Right lobe of liver (tissue), 4 donors: ENCODE measurements at regions not wholly inside any gene's neighbourhood (a gene's known extent, or its start where the extent isn't known, plus 50 kb on each side); places are given as distances from the start of the nearest gene placed in this dataset.

Experiments
- POLR2A ChIP-seq: fragments of 450-650 bp; IDR thresholded peaks from one replicate; pipeline ENCODE4 v1.6.1; 2017; ENCODE audit warnings: antibody characterized with exemption, mild to moderate bottlenecking
- TF ChIP-seq, protein P1 (sequence below), 4 donors: fragments of 200-600 bp in 3 of 4; fragments of 450-650 bp in 1 of 4; IDR thresholded peaks; one replicate each; pipeline versions ENCODE4 v1.5.1 to v1.8.0; 2016 to 2022; ENCODE audit warnings: antibody characterized with exemption in 4 of 4, mild to moderate bottlenecking in 2 of 4
- donor health status: DM: no; HTN: no; CAD: no.
- donor health status: DM: no; HTN: no; CAD: no.
- donor health status: DM: no; HTN: yes; CAD: no.

DNA sequence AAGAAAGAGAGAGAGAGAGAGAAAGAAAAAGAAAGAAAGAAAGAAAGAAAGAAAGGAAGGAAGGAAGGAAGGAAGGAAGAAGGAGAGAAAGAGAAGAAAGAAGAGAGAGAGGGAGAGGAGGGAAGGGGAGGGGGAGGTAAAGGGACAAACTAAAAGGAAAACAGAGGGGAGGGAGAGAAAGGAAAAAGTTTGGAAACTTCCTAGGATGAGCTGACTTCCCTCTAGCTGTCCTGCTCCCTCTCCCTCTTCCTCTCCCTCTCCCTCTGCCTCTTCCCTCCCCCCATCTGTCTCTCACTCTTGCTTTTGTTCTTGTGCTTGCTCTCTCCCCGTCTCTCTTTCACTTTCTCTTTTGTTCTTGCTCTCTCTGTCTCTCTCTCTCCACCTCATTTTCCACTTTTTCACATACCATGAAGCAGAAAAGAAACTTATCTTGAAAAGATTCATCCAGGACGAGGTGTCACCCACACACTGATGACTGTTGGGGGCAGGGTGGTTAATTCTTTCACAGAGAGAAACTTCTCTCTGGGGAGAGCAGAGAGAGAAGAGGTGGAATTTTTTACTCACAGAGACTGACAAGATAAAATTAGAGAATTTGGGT is 56.4 kb upstream of the DUSP22 start:
- TF ChIP-seq, protein P1, sequence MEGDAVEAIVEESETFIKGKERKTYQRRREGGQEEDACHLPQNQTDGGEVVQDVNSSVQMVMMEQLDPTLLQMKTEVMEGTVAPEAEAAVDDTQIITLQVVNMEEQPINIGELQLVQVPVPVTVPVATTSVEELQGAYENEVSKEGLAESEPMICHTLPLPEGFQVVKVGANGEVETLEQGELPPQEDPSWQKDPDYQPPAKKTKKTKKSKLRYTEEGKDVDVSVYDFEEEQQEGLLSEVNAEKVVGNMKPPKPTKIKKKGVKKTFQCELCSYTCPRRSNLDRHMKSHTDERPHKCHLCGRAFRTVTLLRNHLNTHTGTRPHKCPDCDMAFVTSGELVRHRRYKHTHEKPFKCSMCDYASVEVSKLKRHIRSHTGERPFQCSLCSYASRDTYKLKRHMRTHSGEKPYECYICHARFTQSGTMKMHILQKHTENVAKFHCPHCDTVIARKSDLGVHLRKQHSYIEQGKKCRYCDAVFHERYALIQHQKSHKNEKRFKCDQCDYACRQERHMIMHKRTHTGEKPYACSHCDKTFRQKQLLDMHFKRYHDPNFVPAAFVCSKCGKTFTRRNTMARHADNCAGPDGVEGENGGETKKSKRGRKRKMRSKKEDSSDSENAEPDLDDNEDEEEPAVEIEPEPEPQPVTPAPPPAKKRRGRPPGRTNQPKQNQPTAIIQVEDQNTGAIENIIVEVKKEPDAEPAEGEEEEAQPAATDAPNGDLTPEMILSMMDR (IDR thresholded peaks at IDR 0.05) = no peak
- no peak for TF ChIP-seq POLR2A
